AG09319 (cell line): ENCODE measurements at regions not wholly inside any gene's neighbourhood (a gene's known extent, or its start where the extent isn't known, plus 50 kb on each side); places are given as distances from the start of the nearest gene placed in this dataset.

Experiments used
- DNase-seq: peaks from one replicate; pipeline ENCODE4 v3.0.0-alpha.2; 2010; ENCODE audit warnings: low read depth; ENCODE audit errors: extremely low read depth
- TF ChIP-seq, protein P1 (sequence below): IDR thresholded peaks from 2 replicates; pipeline ENCODE4 v1.5.1; 2011; ENCODE audit warnings: low read depth, mild to moderate bottlenecking, inconsistent platforms, low read length, moderate library complexity

DNA sequence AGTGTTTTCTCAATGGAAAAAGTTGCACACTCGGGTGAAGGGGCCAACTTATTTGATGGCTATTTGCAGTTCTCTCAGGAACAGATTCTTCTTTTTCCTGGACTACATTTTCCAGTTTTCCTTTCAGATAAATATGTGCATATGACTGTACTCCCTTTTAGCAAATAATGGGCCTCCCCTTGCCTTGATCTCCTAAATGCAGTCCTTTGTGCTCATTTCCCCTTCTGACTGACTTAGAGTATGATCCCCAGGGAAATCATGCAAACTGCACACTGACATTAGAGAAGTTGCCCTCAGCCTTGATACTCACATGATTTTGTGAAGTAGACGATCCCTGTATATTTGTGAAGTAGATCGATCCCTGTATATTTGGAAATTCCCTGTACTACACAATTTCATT, 492.9 kb upstream of the NOVA1 start:
- TF ChIP-seq, protein P1, sequence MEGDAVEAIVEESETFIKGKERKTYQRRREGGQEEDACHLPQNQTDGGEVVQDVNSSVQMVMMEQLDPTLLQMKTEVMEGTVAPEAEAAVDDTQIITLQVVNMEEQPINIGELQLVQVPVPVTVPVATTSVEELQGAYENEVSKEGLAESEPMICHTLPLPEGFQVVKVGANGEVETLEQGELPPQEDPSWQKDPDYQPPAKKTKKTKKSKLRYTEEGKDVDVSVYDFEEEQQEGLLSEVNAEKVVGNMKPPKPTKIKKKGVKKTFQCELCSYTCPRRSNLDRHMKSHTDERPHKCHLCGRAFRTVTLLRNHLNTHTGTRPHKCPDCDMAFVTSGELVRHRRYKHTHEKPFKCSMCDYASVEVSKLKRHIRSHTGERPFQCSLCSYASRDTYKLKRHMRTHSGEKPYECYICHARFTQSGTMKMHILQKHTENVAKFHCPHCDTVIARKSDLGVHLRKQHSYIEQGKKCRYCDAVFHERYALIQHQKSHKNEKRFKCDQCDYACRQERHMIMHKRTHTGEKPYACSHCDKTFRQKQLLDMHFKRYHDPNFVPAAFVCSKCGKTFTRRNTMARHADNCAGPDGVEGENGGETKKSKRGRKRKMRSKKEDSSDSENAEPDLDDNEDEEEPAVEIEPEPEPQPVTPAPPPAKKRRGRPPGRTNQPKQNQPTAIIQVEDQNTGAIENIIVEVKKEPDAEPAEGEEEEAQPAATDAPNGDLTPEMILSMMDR, result no peak
- DNase-seq, result no peak

DNA sequence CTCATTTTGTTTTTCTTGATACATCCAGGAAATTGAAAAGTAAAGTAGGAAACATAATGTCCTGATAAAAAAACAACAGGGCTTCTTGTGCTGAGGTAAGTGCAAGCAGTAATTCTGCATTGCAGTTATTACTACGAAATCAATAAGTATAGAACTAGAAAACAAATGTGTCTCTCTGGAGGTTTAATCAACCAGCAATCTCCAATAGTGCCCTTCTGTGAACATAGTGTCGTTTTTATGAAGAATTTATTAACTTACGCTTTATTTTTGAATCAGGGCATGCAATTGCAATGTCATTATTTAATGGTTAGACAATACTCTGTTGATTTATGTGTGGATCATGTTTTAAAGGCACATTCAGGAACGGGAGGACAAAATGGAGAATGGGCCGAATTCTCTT, 494.1 kb upstream of the NOVA1 start:
- TF ChIP-seq, protein P1, result no peak
- DNase-seq, result no peak

DNA sequence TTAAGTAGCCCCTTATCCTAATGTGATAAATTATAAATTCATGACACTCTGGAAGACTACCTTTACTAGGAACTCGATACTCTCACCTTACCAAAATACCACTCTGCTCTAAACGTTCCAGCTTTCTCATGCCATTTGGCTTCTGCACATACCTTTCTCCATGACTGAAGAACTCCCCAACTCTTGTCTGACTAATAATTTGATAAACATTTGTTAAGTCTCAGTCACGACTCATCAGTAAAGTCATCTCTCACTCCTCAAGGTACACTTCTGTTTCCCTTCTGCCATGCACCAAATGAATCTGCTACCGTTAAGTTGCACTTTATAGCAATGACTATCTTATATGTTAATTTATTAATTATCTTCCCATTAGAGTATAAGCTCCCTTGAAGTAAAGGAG, 498.3 kb upstream of the NOVA1 start:
- DNase-seq, result no peak
- TF ChIP-seq, protein P1, result no peak

DNA sequence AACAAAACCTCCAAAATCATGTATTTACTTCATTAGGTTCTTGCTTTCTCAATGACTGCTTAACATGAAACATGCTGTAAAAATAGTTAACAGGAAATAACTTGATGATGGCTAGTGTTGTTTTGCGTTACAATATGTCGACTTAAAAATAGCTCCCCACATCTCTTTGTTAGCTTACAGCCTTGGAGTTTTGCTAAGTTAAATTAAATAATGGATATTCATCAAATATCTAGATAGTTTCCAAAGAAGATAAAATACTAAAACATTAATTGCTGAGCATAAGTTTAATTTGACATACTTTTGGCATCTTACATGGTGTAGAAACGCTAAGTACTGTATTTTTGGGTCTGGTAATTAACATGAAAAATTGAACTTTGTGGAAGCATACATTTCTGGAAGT, 500.6 kb upstream of the NOVA1 start:
- TF ChIP-seq, protein P1, result no peak
- no peak for DNase-seq

DNA sequence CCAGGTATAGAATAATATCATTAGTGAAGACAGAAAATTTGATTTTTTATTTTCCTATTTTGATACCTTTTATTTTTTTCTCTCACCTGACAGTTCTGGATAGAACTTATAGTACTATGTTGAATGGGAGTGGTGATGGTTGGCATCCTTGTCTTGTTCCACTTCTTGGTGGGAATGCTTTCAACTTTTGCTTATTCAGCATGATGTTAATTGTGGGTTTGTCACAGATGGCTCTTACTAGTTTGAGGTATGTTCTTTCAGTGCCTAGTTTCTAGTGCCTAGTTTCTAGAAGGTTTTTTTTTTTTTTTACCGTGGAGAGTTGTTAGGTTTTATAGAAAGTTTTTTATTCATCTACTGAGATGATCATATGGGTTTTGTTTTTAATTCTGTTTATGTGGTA, 516.3 kb upstream of the NOVA1 start:
- DNase-seq, result no peak
- TF ChIP-seq, protein P1, result no peak

DNA sequence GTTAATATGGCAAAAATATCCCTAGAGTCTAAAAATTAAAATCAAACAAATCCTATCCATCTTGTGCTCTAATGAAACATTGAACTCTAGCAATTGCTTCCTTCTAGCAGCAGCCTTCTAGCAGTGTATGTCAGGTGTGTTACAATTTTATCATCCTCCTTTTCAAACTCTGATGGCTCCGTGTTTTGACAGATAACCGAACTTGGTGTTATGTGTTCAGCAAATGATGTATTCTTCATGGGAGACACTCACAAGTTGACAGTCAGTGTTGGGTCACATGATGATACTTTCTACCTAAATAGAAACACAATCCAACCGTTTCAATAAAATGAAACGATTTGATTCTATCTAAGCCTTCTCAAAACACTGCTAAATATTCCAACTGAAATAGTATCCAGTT, 525.3 kb upstream of the NOVA1 start:
- DNase-seq, result no peak
- TF ChIP-seq, protein P1, result no peak

DNA sequence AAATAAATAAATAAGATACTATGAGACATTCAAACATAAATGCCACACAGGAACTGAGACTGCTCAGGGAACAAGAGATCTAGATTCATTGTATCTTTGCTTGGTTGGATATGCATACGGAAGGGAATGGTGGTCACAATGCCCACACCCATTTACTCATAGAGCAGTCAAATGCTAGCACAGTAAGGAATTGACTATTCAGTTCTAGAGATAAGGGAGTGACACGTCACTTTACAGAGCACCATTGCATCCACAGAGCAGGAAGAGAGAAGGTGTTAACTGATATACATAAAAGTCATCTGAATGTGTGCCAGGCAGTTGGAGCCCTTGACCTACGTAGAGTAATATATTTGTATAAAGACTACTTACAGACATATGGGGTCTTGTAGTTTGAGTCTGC, 530.0 kb upstream of the NOVA1 start:
- no peak for DNase-seq
- TF ChIP-seq, protein P1, result no peak
